ENCODE measurements at regions not wholly inside any gene's neighbourhood (a gene's known extent, or its start where the extent isn't known, plus 50 kb on each side); places are given as distances from the start of the nearest gene placed in this dataset.

GRCh38 chr3:184465883-184466412 lies 86.1 kb downstream of the CHRD start:
- H3K27me3 Mint-ChIP-seq = peaks cover 32% of the 10 kb centered on the region
- H3K4me3 Mint-ChIP-seq = no peak overlapping the region
- DNase-seq = no peak
- H3K36me3 Mint-ChIP-seq = no peaks in the 10 kb centered on the region
- H3K4me1 Mint-ChIP-seq = peaks cover 7% of the 10 kb centered on the region
- H3K9me3 Mint-ChIP-seq = no peaks in the 10 kb centered on the region
- no peak overlapping the region for H3K27ac Mint-ChIP-seq

- Mint-ChIP-seq H3K4me1 (peaks cover 7% of the 10 kb centered on the region), H3K27me3 (peaks cover 36% of the 10 kb centered on the region), H3K36me3 (no peaks in the 10 kb centered on the region), H3K4me3 (no peak overlapping the region), H3K9me3 (peaks cover 2% of the 10 kb centered on the region), H3K27ac (no peak overlapping the region)
- no peak for DNase-seq
Observed at GRCh38 chr3:184466413-184466960, 86.6 kb downstream of the CHRD start.

- Mint-ChIP-seq H3K27me3 (peaks cover 37% of the 10 kb centered on the region), H3K27ac (no peak overlapping the region), H3K4me3 (no peak overlapping the region), H3K36me3 (no peaks in the 10 kb centered on the region), H3K9me3 (peaks cover 2% of the 10 kb centered on the region), H3K4me1 (peaks cover 9% of the 10 kb centered on the region)
- no peak for DNase-seq
Observed at GRCh38 chr3:184467171-184467570, 87.3 kb downstream of the CHRD start.

- H3K4me1 Mint-ChIP-seq = peaks cover 17% of the 10 kb centered on the region
- no peaks in the 10 kb centered on the region for H3K36me3 Mint-ChIP-seq
- DNase-seq = no peak
- H3K27ac Mint-ChIP-seq = no peak overlapping the region
- peaks cover 2% of the 10 kb centered on the region for H3K9me3 Mint-ChIP-seq
- H3K27me3 Mint-ChIP-seq = peaks cover 67% of the 10 kb centered on the region
- H3K4me3 Mint-ChIP-seq = no peak overlapping the region
Observed at GRCh38 chr3:184470551-184470950, 90.7 kb downstream of the CHRD start.

- H3K4me3 Mint-ChIP-seq = no peak overlapping the region
- H3K27ac Mint-ChIP-seq = no peak overlapping the region
- peaks cover 17% of the 10 kb centered on the region for H3K4me1 Mint-ChIP-seq
- H3K9me3 Mint-ChIP-seq = peaks cover 3% of the 10 kb centered on the region
- peaks cover 74% of the 10 kb centered on the region for H3K27me3 Mint-ChIP-seq
- DNase-seq = no peak
- H3K36me3 Mint-ChIP-seq = peaks cover 1% of the 10 kb centered on the region
Observed at GRCh38 chr3:184471439-184471838, 90.1 kb upstream of the EPHB3 start.

GRCh38 chr3:184472723-184473428 lies 88.7 kb upstream of the EPHB3 start:
- H3K4me3 Mint-ChIP-seq = no peak overlapping the region
- peak overlapping the region; percentile 45 for H3K27ac Mint-ChIP-seq
- H3K4me1 Mint-ChIP-seq = peaks cover 13% of the 10 kb centered on the region
- peaks cover 1% of the 10 kb centered on the region for H3K36me3 Mint-ChIP-seq
- H3K27me3 Mint-ChIP-seq = peaks cover 61% of the 10 kb centered on the region
- peaks cover 3% of the 10 kb centered on the region for H3K9me3 Mint-ChIP-seq
- DNase-seq = no peak

GRCh38 chr3:184474897-184475296 lies 86.7 kb upstream of the EPHB3 start:
- H3K36me3 Mint-ChIP-seq = peaks cover 1% of the 10 kb centered on the region
- H3K27ac Mint-ChIP-seq = no peak overlapping the region
- H3K27me3 Mint-ChIP-seq = peaks cover 52% of the 10 kb centered on the region
- peaks cover 13% of the 10 kb centered on the region for H3K4me1 Mint-ChIP-seq
- H3K9me3 Mint-ChIP-seq = peaks cover 3% of the 10 kb centered on the region
- H3K4me3 Mint-ChIP-seq = no peak overlapping the region
- DNase-seq = no peak

- DNase-seq = no peak
- Mint-ChIP-seq H3K27ac (no peak overlapping the region), H3K27me3 (peaks cover 50% of the 10 kb centered on the region)
Observed at GRCh38 chr3:184477940-184478339, 83.6 kb upstream of the EPHB3 start.

GRCh38 chr3:184479426-184480126 lies 82.0 kb upstream of the EPHB3 start:
- DNase-seq = no peak
- Mint-ChIP-seq H3K27me3 (peaks cover 33% of the 10 kb centered on the region), H3K9me3 (peaks cover 2% of the 10 kb centered on the region), H3K27ac (no peak overlapping the region), H3K36me3 (peaks cover 1% of the 10 kb centered on the region), H3K4me1 (peaks cover 2% of the 10 kb centered on the region), H3K4me3 (no peak overlapping the region)

More at GRCh38 chr3:184477940-184478339, 83.6 kb upstream of the EPHB3 start:
- H3K36me3 Mint-ChIP-seq = peaks cover 1% of the 10 kb centered on the region
- H3K4me3 Mint-ChIP-seq = no peak overlapping the region
- peaks cover 5% of the 10 kb centered on the region for H3K4me1 Mint-ChIP-seq
- H3K9me3 Mint-ChIP-seq = peaks cover 2% of the 10 kb centered on the region

GRCh38 chr3:184480831-184481230 lies 80.8 kb upstream of the EPHB3 start:
- peaks cover 24% of the 10 kb centered on the region for H3K27me3 Mint-ChIP-seq
- no peak overlapping the region for H3K4me3 Mint-ChIP-seq
- no peak overlapping the region for H3K27ac Mint-ChIP-seq
- no peak for DNase-seq
- no peaks in the 10 kb centered on the region for H3K9me3 Mint-ChIP-seq
- H3K4me1 Mint-ChIP-seq = peaks cover 2% of the 10 kb centered on the region
- H3K36me3 Mint-ChIP-seq = no peaks in the 10 kb centered on the region

GRCh38 chr3:184481984-184482671 lies 79.5 kb upstream of the EPHB3 start:
- H3K27me3 Mint-ChIP-seq = peaks cover 25% of the 10 kb centered on the region
- H3K36me3 Mint-ChIP-seq = no peaks in the 10 kb centered on the region
- no peak overlapping the region for H3K27ac Mint-ChIP-seq
- no peak overlapping the region for H3K4me3 Mint-ChIP-seq
- no peak for DNase-seq
- no peaks in the 10 kb centered on the region for H3K9me3 Mint-ChIP-seq
- H3K4me1 Mint-ChIP-seq = peaks cover 2% of the 10 kb centered on the region

- no peaks in the 10 kb centered on the region for H3K9me3 Mint-ChIP-seq
- H3K27ac Mint-ChIP-seq = no peak overlapping the region
- H3K4me1 Mint-ChIP-seq = peaks cover 2% of the 10 kb centered on the region
- H3K36me3 Mint-ChIP-seq = no peaks in the 10 kb centered on the region
- H3K4me3 Mint-ChIP-seq = no peak overlapping the region
- peaks cover 39% of the 10 kb centered on the region for H3K27me3 Mint-ChIP-seq
- no peak for DNase-seq
Observed at GRCh38 chr3:184485241-184485640, 76.3 kb upstream of the EPHB3 start.

- Mint-ChIP-seq H3K36me3 (no peaks in the 10 kb centered on the region), H3K9me3 (no peaks in the 10 kb centered on the region), H3K27ac (no peak overlapping the region), H3K4me1 (peaks cover 2% of the 10 kb centered on the region), H3K4me3 (no peak overlapping the region), H3K27me3 (peaks cover 38% of the 10 kb centered on the region)
- no peak for DNase-seq
Observed at GRCh38 chr3:184485906-184486305, 75.7 kb upstream of the EPHB3 start.

- Mint-ChIP-seq H3K9me3 (no peaks in the 10 kb centered on the region), H3K36me3 (no peaks in the 10 kb centered on the region), H3K27me3 (peaks cover 42% of the 10 kb centered on the region), H3K4me3 (no peak overlapping the region), H3K27ac (no peak overlapping the region), H3K4me1 (peaks cover 2% of the 10 kb centered on the region)
- DNase-seq = no peak
Observed at GRCh38 chr3:184486614-184487013, 75.0 kb upstream of the EPHB3 start.

- no peak for DNase-seq
- peaks cover 52% of the 10 kb centered on the region for H3K27me3 Mint-ChIP-seq
- H3K4me3 Mint-ChIP-seq = no peak overlapping the region
- H3K27ac Mint-ChIP-seq = no peak overlapping the region
- no peaks in the 10 kb centered on the region for H3K9me3 Mint-ChIP-seq
- no peaks in the 10 kb centered on the region for H3K36me3 Mint-ChIP-seq
- H3K4me1 Mint-ChIP-seq = peaks cover 5% of the 10 kb centered on the region
Observed at GRCh38 chr3:184488577-184488976, 73.0 kb upstream of the EPHB3 start.

All from activated naive CD8-positive, alpha-beta T cell treated with anti-CD3 and anti-CD28 coated beads for 36 hours (primary cell).